H9 (cell line): ENCODE measurements at regions not wholly inside any gene's neighbourhood (a gene's known extent, or its start where the extent isn't known, plus 50 kb on each side); places are given as distances from the start of the nearest gene placed in this dataset.

ENCODE experiments used
- DNase-seq: peaks from one replicate; pipeline ENCODE4 v3.0.0-alpha.2; 2017
- H2AFZ ChIP-seq: one replicate; pipeline ENCODE4 v1.6.1; 2013; ENCODE audit warnings: mild to moderate bottlenecking, low read length, control low read depth, moderate library complexity
- H2AK5ac ChIP-seq: 2 replicates; pipeline ENCODE4 v1.6.1; 2013; ENCODE audit warnings: low read length, control low read depth, mixed read lengths; ENCODE audit not compliant: insufficient read length
- H2BK120ac ChIP-seq: one replicate; pipeline ENCODE4 v1.6.1; 2013; ENCODE audit warnings: low read depth, mild to moderate bottlenecking, low read length, control low read depth, inconsistent platforms; ENCODE audit not compliant: poor library complexity, severe bottlenecking
- H2BK12ac ChIP-seq: 2 replicates; pipeline ENCODE4 v1.6.1; 2013; ENCODE audit warnings: low read length, control low read depth, mixed read lengths, low read depth; ENCODE audit not compliant: insufficient read length
- H2BK15ac ChIP-seq: 2 replicates; pipeline ENCODE4 v1.6.1; 2013; ENCODE audit warnings: low read depth, low read length, control low read depth
- H2BK20ac ChIP-seq: one replicate; pipeline ENCODE4 v1.6.1; 2013; ENCODE audit warnings: low read depth, mild to moderate bottlenecking, low read length, control low read depth, inconsistent platforms; ENCODE audit not compliant: poor library complexity, severe bottlenecking
- H2BK5ac ChIP-seq: 2 replicates; pipeline ENCODE4 v1.6.1; 2013; ENCODE audit warnings: low read length, control low read depth, mixed read lengths; ENCODE audit not compliant: insufficient read length
- H3K14ac ChIP-seq: 2 replicates; pipeline ENCODE4 v1.6.1; 2013; ENCODE audit warnings: low read length, control low read depth; ENCODE audit not compliant: insufficient read depth
- H3K18ac ChIP-seq: 2 replicates; pipeline ENCODE4 v1.6.1; 2013; ENCODE audit warnings: low read depth, mild to moderate bottlenecking, mixed read lengths, low read length, control low read depth; ENCODE audit not compliant: insufficient read length
- H3K23ac ChIP-seq: 2 replicates; pipeline ENCODE4 v1.6.1; 2013; ENCODE audit warnings: low read length, control low read depth, mixed read lengths, low read depth; ENCODE audit not compliant: insufficient read length
- H3K23me2 ChIP-seq: 2 replicates; pipeline ENCODE4 v1.6.1; 2013; ENCODE audit warnings: low read depth, mild to moderate bottlenecking, mixed read lengths, low read length, control low read depth; ENCODE audit not compliant: insufficient read length, poor library complexity, severe bottlenecking
- H3K27ac ChIP-seq: 2 replicates; pipeline ENCODE4 v1.5.1; 2013; ENCODE audit warnings: low read length, control low read depth, mixed read lengths, low read depth; ENCODE audit not compliant: insufficient read length
- H3K27me3 ChIP-seq: 2 replicates; pipeline ENCODE4 v1.6.1; 2013; ENCODE audit warnings: low read length, control low read depth, inconsistent platforms; ENCODE audit not compliant: insufficient read depth
- H3K4ac ChIP-seq: 2 replicates; pipeline ENCODE4 v1.6.1; 2013; ENCODE audit warnings: low read depth, mild to moderate bottlenecking, control low read depth, inconsistent platforms, low read length, moderate library complexity
- H3K4me1 ChIP-seq: 2 replicates; pipeline ENCODE4 v1.6.1; 2013; ENCODE audit warnings: low read length, control low read depth, inconsistent platforms; ENCODE audit not compliant: insufficient read depth
- H3K4me2 ChIP-seq: 2 replicates; pipeline ENCODE4 v1.6.1; 2013; ENCODE audit warnings: low read length, control low read depth, mixed read lengths; ENCODE audit not compliant: insufficient read length, insufficient read depth
- H3K56ac ChIP-seq: 2 replicates; pipeline ENCODE4 v1.6.1; 2013; ENCODE audit warnings: low read depth, mild to moderate bottlenecking, mixed read lengths, low read length, control low read depth; ENCODE audit not compliant: insufficient read length
- H3K79me1 ChIP-seq: 2 replicates; pipeline ENCODE4 v1.6.1; 2013; ENCODE audit warnings: low read depth, mild to moderate bottlenecking, moderate library complexity, low read length, control low read depth, inconsistent platforms; ENCODE audit not compliant: insufficient read depth, poor library complexity, severe bottlenecking
- H3K79me2 ChIP-seq: 2 replicates; pipeline ENCODE4 v1.6.1; 2013; ENCODE audit warnings: low read length, control low read depth, inconsistent platforms; ENCODE audit not compliant: insufficient read depth
- H3K9ac ChIP-seq: 2 replicates; pipeline ENCODE4 v1.6.1; 2013; ENCODE audit warnings: low read length, control low read depth, mixed read lengths; ENCODE audit not compliant: insufficient read length; ENCODE audit errors: extremely low read depth
- H3K9me3 ChIP-seq: one replicate; pipeline ENCODE4 v1.6.1; 2013; ENCODE audit warnings: low read depth, low read length, inconsistent platforms; ENCODE audit not compliant: control insufficient read depth
- H3T11ph ChIP-seq: one replicate; pipeline ENCODE4 v1.6.1; 2013; ENCODE audit warnings: mild to moderate bottlenecking, low read length, control low read depth, inconsistent platforms
- H4K20me1 ChIP-seq: one replicate; pipeline ENCODE4 v1.6.1; 2013; ENCODE audit not compliant: control insufficient read depth, insufficient read length, insufficient read depth
- H4K5ac ChIP-seq: 2 replicates; pipeline ENCODE4 v1.6.1; 2013; ENCODE audit warnings: low read depth, mild to moderate bottlenecking, mixed read lengths, low read length, control low read depth; ENCODE audit not compliant: insufficient read length
- H4K8ac ChIP-seq: replicated peaks from 2 replicates; pipeline ENCODE4 v1.6.1; 2013; ENCODE audit warnings: low read length, control low read depth, mixed read lengths, low read depth; ENCODE audit not compliant: insufficient read length
- H4K91ac ChIP-seq: 2 replicates; pipeline ENCODE4 v1.6.1; 2013; ENCODE audit warnings: low read depth, mild to moderate bottlenecking, moderate library complexity, mixed read lengths, low read length, control low read depth; ENCODE audit not compliant: insufficient read length
- H3K27ac Mint-ChIP-seq, 3 experiments: 2 replicates in 2 of 3; 3 replicates in 1 of 3; pipeline ENCODE4 v1.8.0; 2020 to 2021; ENCODE audit warnings: mixed read lengths in 3 of 3, mild to moderate bottlenecking in 1 of 3, moderate library complexity in 1 of 3
- H3K27me3 Mint-ChIP-seq: 2 replicates; pipeline ENCODE4 v1.8.0; 2021; ENCODE audit warnings: low read depth, mild to moderate bottlenecking, moderate library complexity, mixed read lengths
- H3K36me3 Mint-ChIP-seq, 3 experiments: 2 replicates in 2 of 3; 3 replicates in 1 of 3; pipeline ENCODE4 v1.8.0; 2020 to 2021; ENCODE audit warnings: low read depth in 3 of 3, mixed read lengths in 3 of 3; ENCODE audit not compliant: insufficient read depth in 1 of 3
- H3K4me1 Mint-ChIP-seq, 2 experiments: 2 replicates each; pipeline ENCODE4 v1.8.0; 2020; ENCODE audit warnings: mixed read lengths in 2 of 2
- H3K4me3 Mint-ChIP-seq, 2 experiments: 2 replicates in 1 of 2; 3 replicates in 1 of 2; pipeline ENCODE4 v1.8.0; 2020 to 2021; ENCODE audit warnings: mild to moderate bottlenecking in 2 of 2, mixed read lengths in 2 of 2, moderate library complexity in 1 of 2
- H3K9me3 Mint-ChIP-seq, 2 experiments: 2 replicates in 1 of 2; 3 replicates in 1 of 2; pipeline ENCODE4 v1.8.0; 2020; ENCODE audit warnings: mild to moderate bottlenecking in 2 of 2, mixed read lengths in 2 of 2, moderate library complexity in 1 of 2
- WGBS: extraction: QIAGEN DNeasy Blood & Tissue Kit; methylation state at CpG from one replicate; pipeline ENCODE4 v1.1.7; 2013; ENCODE audit warnings: missing lambda C conversion rate, low lambda C conversion rate, mixed read lengths; ENCODE audit not compliant: insufficient read length; ENCODE audit errors: extremely low coverage; 5-methylcytosine and 5-hydroxymethylcytosine counted together
- TF ChIP-seq, protein P1 (sequence below): fragments of 200-600 bp; sonication (generic); conservative IDR thresholded peaks from 3 replicates; pipeline ENCODE4 v1.8.0; 2021; ENCODE audit warnings: antibody characterized with exemption, mild to moderate bottlenecking

- Histone ChIP-seq H2BK5ac (no peak overlapping the region), H3K79me1 (no peaks in the 10 kb centered on the region), H3K4me1 (no peaks in the 10 kb centered on the region), H3K18ac (no peak overlapping the region), H2BK20ac (no peak overlapping the region), H4K5ac (no peak overlapping the region), H4K8ac (no peak overlapping the region), H3K27ac (no peak overlapping the region), H2AK5ac (no peak overlapping the region), H3K14ac (no peak overlapping the region), H2BK12ac (no peak overlapping the region), H3K23ac (no peak overlapping the region), H3K79me2 (no peaks in the 10 kb centered on the region), H2BK15ac (no peak overlapping the region), H2AFZ (no peak overlapping the region), H2BK120ac (no peak overlapping the region), H3K56ac (no peak overlapping the region), H3K4me2 (no peak overlapping the region), H3K9ac (no peak overlapping the region), H4K91ac (no peak overlapping the region), H4K20me1 (no peaks in the 10 kb centered on the region), H3K4ac (no peak overlapping the region), H3T11ph (no peak overlapping the region), H3K23me2 (no peaks in the 10 kb centered on the region), H3K27me3 (no peaks in the 10 kb centered on the region), H3K9me3 (peaks cover 90% of the 10 kb centered on the region)
- no CpG with 5 or more reads among the region's 17 CpGs for WGBS
- Mint-ChIP-seq H3K27ac (no peak overlapping the region; a peak in 1 of 7 replicates), H3K4me1 (no peaks in the 10 kb centered on the region), H3K4me3 (no peak overlapping the region), H3K36me3 (peaks cover 5 to 38% (median 9%) of the 10 kb centered on the region in 3 experiments; a peak in 6 of 7 replicates), H3K9me3 (peaks cover 21 to 77% of the 10 kb centered on the region in 2 experiments), H3K27me3 (peaks cover 4% of the 10 kb centered on the region)
- TF ChIP-seq, protein P1, sequence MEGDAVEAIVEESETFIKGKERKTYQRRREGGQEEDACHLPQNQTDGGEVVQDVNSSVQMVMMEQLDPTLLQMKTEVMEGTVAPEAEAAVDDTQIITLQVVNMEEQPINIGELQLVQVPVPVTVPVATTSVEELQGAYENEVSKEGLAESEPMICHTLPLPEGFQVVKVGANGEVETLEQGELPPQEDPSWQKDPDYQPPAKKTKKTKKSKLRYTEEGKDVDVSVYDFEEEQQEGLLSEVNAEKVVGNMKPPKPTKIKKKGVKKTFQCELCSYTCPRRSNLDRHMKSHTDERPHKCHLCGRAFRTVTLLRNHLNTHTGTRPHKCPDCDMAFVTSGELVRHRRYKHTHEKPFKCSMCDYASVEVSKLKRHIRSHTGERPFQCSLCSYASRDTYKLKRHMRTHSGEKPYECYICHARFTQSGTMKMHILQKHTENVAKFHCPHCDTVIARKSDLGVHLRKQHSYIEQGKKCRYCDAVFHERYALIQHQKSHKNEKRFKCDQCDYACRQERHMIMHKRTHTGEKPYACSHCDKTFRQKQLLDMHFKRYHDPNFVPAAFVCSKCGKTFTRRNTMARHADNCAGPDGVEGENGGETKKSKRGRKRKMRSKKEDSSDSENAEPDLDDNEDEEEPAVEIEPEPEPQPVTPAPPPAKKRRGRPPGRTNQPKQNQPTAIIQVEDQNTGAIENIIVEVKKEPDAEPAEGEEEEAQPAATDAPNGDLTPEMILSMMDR: no peak
- DNase-seq: no peak
These were observed 101.4 kb upstream of the ACTRT2 start for GRCh38 chr1:2919841-2920240.
